Ovary (tissue), 3 donors: ENCODE measurements at regions not wholly inside any gene's neighbourhood (a gene's known extent, or its start where the extent isn't known, plus 50 kb on each side); places are given as distances from the start of the nearest gene placed in this dataset.

ENCODE experiments used
- CTCF ChIP-seq, 3 donors: fragments of 450-650 bp in 2 of 3; fragments of 200-600 bp in 1 of 3; IDR thresholded peaks; one replicate each; pipeline versions ENCODE4 v1.5.1 to v1.8.0; 2016 to 2022; ENCODE audit warnings: antibody characterized with exemption in 3 of 3, mild to moderate bottlenecking in 1 of 3
- EP300 ChIP-seq: sonication (generic); formaldehyde crosslinking; IDR thresholded peaks from one replicate; pipeline ENCODE4 v1.6.1; 2017; ENCODE audit warnings: antibody characterized with exemption
- donor health status: DM: no; HTN: no; CAD: no.

DNA sequence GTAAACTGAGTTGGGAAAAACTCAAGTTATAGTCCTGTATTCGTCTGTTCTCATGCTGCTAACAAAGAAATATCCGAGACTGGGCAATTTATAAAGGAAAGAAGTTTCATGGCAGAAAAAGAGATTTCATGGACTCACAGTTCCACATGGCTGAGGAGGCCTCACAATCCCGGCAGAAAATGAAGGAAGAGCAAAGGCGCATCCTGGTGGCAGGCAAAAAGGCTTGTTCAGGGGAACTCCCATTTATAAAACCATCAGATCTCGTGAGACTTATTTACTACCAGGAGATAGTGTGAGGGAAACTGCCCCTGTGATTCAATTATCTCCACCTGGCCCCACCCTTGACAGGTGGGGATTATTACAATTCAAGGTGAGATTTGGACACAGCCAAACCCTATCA is 292.6 kb upstream of the SYT1 start:
- no peak for TF ChIP-seq CTCF (IDR thresholded peaks at IDR 0.05)
- TF ChIP-seq EP300: no peak
